Ascending aorta (tissue), 2 donors: ENCODE measurements at regions not wholly inside any gene's neighbourhood (a gene's known extent, or its start where the extent isn't known, plus 50 kb on each side); places are given as distances from the start of the nearest gene placed in this dataset.
"Not testable (repeated sequence)": the region's sequence is repeated elsewhere in the genome, so short reads cannot be mapped to it uniquely, and the experiment has no call there.

Experiments used
- DNase-seq, 2 donors: peaks; one replicate each; pipeline ENCODE4 v3.0.0-alpha.2; 2019; ENCODE audit warnings: low spot score in 2 of 2
- H3K27ac ChIP-seq, 2 donors: fragments of 200-600 bp; sonication (generic); one replicate each; pipeline ENCODE4 v1.5.1; 2016 to 2017; ENCODE audit warnings: mild to moderate bottlenecking in 1 of 2
- H3K27me3 ChIP-seq: fragments of 200-600 bp; sonication (generic); one replicate; pipeline ENCODE4 v1.5.1; 2017
- H3K36me3 ChIP-seq, 2 donors: fragments of 200-600 bp; sonication (generic); one replicate each; pipeline ENCODE4 v1.5.1; 2016
- H3K4me1 ChIP-seq, 2 donors: fragments of 200-600 bp; sonication (generic); one replicate each; pipeline ENCODE4 v1.5.1; 2016 to 2017; ENCODE audit warnings: mild to moderate bottlenecking in 1 of 2
- H3K4me3 ChIP-seq, 2 donors: fragments of 200-600 bp; sonication (generic); one replicate each; pipeline ENCODE4 v1.5.1; 2016 to 2017; ENCODE audit warnings: mild to moderate bottlenecking in 1 of 2
- H3K9me3 ChIP-seq, 2 donors: fragments of 200-600 bp; sonication (generic); one replicate each; pipeline ENCODE4 v1.5.1; 2016
- CTCF ChIP-seq, 3 experiments: fragments of 200-600 bp in 2 of 3; fragments of 450-650 bp in 1 of 3; sonication (generic) in 2 of 3; IDR thresholded peaks; one replicate each; pipeline ENCODE4 v1.5.1; 2016 to 2019; ENCODE audit warnings: antibody characterized with exemption in 3 of 3, mild to moderate bottlenecking in 1 of 3, moderate library complexity in 1 of 3
- intact Hi-C: fragments of 100-400 bp; cut with DNase I; formaldehyde crosslinking; loops from one replicate; pipeline ENCODE4 v1.15.1; 2023

DNA sequence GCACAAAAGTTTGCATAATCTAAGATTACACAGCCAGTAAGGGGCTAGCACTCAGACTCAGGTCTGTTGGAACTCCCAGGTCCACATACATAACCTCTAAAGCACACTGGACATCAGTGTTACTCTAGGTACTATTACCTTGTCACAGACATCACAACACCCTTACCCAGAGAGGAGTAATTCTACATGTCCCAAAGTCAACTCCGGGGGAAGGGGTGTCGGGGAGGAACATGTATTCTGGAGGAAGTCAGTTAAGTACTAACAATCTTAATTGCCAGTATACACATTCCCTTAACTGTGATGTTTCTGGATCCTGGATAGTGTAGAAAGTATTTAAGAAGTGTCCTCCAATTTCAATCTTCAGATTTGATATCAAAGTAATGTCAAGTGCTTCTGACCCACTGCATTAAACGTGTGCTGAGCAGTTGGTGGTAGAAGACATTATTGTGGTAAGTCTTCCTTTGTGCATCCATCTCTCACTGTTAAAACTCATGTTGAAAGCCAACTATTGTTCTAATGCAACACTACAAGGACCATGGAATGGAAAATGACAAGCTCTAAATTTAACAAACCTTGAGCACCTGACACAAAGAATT lies 155.4 kb downstream of the CRPPA start:
- Histone ChIP-seq H3K4me3 (no peak overlapping the region), H3K9me3 (no peaks in the 10 kb centered on the region), H3K4me1 (no peaks in the 10 kb centered on the region), H3K27me3 (no peaks in the 10 kb centered on the region), H3K36me3 (no peaks in the 10 kb centered on the region), H3K27ac (no peak overlapping the region)
- TF ChIP-seq CTCF (IDR thresholded peaks at IDR 0.05), result no peak
- intact Hi-C loops, result no loop called here
- no peak for DNase-seq

GRCh38 chr7:16264823-16265804 lies 156.2 kb downstream of the CRPPA start:
- Histone ChIP-seq H3K9me3 (no peaks in the 10 kb centered on the region), H3K36me3 (no peaks in the 10 kb centered on the region), H3K4me1 (no peaks in the 10 kb centered on the region), H3K27me3 (no peaks in the 10 kb centered on the region), H3K27ac (no peak overlapping the region), H3K4me3 (no peak overlapping the region)
- intact Hi-C loops, result no loop called here
- DNase-seq, result no peak
- TF ChIP-seq CTCF (IDR thresholded peaks at IDR 0.05), result no peak

DNA sequence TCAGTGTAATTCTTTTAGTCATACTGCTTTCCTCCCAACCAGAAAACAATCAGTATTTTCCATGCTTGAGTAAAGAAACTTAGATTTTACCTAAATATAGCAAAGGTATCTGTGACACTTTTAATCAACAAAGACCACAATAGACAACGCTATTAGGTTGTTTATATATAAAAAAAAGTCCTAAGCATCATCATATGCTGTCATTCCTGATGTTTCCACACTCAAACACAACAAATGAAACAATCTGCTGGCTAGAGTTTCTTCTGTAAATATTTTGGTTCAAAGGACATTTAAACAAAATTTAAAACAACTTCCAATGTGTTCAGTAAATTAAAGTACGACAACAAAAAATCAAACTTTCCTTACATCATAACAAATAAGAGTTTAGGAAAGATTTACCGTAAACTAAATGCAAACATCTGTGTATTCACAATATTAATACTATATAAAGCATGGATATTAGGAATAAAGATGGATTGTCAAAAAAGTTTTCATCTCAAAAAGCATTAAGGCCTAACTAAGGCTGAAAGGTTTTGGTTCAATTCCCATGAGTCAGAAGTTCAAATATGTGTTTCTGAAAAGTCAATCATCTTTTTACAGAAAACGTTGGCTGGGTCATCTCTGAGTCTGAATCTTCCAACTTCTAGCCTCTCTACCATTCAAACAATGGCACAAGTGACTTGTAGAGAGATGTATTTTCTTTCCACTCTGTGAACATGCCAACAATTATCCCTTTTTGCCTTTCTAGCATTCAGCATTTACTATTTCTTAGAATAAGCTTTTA lies 157.1 kb downstream of the CRPPA start:
- H3K36me3 ChIP-seq, result no peaks in the 10 kb centered on the region
- H3K27me3 ChIP-seq, result no peaks in the 10 kb centered on the region
- no peak overlapping the region for H3K4me3 ChIP-seq
- no peaks in the 10 kb centered on the region for H3K4me1 ChIP-seq
- no peak for DNase-seq
- H3K9me3 ChIP-seq, result no peaks in the 10 kb centered on the region
- H3K27ac ChIP-seq, result no peak overlapping the region
- intact Hi-C loops, result no loop called here
- TF ChIP-seq CTCF (IDR thresholded peaks at IDR 0.05), result no peak

DNA sequence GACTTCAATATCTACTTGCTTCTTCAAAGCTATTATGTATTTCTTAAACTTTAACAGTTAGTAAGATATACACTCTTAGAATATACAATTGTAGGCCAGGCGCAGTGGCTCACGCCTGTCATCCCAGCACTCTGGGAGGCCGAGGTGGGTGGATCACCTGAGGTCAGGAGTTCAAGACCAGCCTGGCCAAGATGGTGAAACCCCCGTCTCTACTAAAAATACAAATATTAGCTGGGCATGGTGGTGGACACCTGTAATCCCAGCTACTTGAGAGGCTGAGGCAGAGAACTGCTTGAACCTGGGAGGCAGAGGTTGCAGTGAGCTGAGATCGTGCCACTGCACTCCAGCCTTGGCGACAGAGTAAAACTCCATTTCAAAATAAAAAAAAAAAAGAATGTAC lies 158.0 kb downstream of the CRPPA start:
- H3K27ac ChIP-seq, DNase-seq, H3K36me3 ChIP-seq, H3K9me3 ChIP-seq, intact Hi-C loops, H3K4me1 ChIP-seq, H3K27me3 ChIP-seq, H3K4me3 ChIP-seq: not testable (repeated sequence)

- intact Hi-C loops, result no loop called here
- H3K4me1 ChIP-seq, result no peaks in the 10 kb centered on the region
- no peak for TF ChIP-seq CTCF (IDR thresholded peaks at IDR 0.05)
- H3K36me3 ChIP-seq, result no peaks in the 10 kb centered on the region
- H3K9me3 ChIP-seq, result no peaks in the 10 kb centered on the region
- DNase-seq, result no peak
- no peak overlapping the region for H3K27ac ChIP-seq
- H3K4me3 ChIP-seq, result no peak overlapping the region
- H3K27me3 ChIP-seq, result no peaks in the 10 kb centered on the region
These were observed 159.7 kb downstream of the CRPPA start for GRCh38 chr7:16261654-16262053.

DNA sequence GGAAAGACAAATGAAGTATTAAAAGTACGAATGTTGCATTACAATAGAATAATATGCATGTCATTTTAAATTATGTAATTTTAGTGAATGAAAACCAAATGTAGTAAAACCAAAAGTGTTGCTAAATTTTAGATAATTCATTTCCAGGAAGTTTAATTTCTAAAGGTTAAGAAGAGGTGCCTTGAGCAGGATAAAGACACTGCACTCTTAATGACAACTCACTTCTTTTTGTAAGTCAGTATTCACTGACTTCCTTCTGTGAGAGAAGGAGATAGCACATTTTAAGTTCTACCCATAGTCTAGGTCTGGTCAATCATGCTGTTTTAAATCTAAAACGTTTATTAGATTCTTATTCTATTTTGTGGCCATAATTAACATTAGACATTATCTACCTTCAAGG lies 160.2 kb downstream of the CRPPA start:
- intact Hi-C loops, result no loop called here
- peaks cover 0 to 2% of the 10 kb centered on the region in 2 donors for H3K9me3 ChIP-seq
- no peak for TF ChIP-seq CTCF (IDR thresholded peaks at IDR 0.05)
- H3K4me1 ChIP-seq, result no peaks in the 10 kb centered on the region
- H3K36me3 ChIP-seq, result no peaks in the 10 kb centered on the region
- no peak overlapping the region for H3K4me3 ChIP-seq
- no peak overlapping the region for H3K27ac ChIP-seq
- no peaks in the 10 kb centered on the region for H3K27me3 ChIP-seq
- DNase-seq, result no peak
